Type B pancreatic cell (in vitro differentiated cells): ENCODE measurements at regions not wholly inside any gene's neighbourhood (a gene's known extent, or its start where the extent isn't known, plus 50 kb on each side); places are given as distances from the start of the nearest gene placed in this dataset.

Experiments
- DNase-seq: peaks from one replicate; pipeline ENCODE4 v3.0.0; 2021; ENCODE audit warnings: mixed read lengths; ENCODE audit not compliant: unreplicated experiment; ENCODE audit errors: extremely low spot score
- H3K27ac Mint-ChIP-seq: 2 replicates; pipeline ENCODE4 v1.8.0; 2021; ENCODE audit warnings: mild to moderate bottlenecking, mixed read lengths
- H3K27me3 Mint-ChIP-seq: 2 replicates; pipeline ENCODE4 v1.8.0; 2021; ENCODE audit warnings: mixed read lengths
- H3K36me3 Mint-ChIP-seq: 2 replicates; pipeline ENCODE4 v1.8.0; 2021; ENCODE audit warnings: mixed read lengths
- H3K4me1 Mint-ChIP-seq: one replicate; pipeline ENCODE4 v1.8.0; 2021; ENCODE audit warnings: mixed read lengths; ENCODE audit not compliant: unreplicated experiment
- H3K4me3 Mint-ChIP-seq: 2 replicates; pipeline ENCODE4 v1.8.0; 2021; ENCODE audit warnings: mild to moderate bottlenecking, mixed read lengths
- H3K9me3 Mint-ChIP-seq: 2 replicates; pipeline ENCODE4 v1.8.0; 2021; ENCODE audit warnings: mixed read lengths
- TF ChIP-seq, protein P1 (sequence below): fragments of 200-600 bp; sonication (generic); conservative IDR thresholded peaks from 2 replicates; pipeline ENCODE4 v1.5.0; 2021; ENCODE audit warnings: antibody characterized with exemption, mild to moderate bottlenecking

DNA sequence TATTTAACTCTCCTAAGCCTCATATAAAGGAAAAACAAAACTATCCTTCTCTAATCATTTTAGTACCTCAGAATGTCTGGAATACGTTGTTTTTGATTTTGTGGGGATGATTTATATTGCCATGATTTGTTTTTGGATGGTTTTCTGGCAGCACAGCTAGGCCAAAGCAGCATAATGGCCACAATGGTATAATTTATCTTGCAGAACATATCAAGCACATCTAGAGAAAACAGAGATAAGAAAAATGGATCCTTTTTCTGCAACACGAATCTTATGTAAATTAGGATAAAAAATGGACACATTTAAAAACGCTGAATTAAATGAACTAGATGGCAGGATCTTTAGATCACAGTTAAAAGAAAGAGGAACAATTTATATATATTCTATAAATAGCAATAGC, 269.9 kb upstream of the FAT4 start:
- TF ChIP-seq, protein P1, sequence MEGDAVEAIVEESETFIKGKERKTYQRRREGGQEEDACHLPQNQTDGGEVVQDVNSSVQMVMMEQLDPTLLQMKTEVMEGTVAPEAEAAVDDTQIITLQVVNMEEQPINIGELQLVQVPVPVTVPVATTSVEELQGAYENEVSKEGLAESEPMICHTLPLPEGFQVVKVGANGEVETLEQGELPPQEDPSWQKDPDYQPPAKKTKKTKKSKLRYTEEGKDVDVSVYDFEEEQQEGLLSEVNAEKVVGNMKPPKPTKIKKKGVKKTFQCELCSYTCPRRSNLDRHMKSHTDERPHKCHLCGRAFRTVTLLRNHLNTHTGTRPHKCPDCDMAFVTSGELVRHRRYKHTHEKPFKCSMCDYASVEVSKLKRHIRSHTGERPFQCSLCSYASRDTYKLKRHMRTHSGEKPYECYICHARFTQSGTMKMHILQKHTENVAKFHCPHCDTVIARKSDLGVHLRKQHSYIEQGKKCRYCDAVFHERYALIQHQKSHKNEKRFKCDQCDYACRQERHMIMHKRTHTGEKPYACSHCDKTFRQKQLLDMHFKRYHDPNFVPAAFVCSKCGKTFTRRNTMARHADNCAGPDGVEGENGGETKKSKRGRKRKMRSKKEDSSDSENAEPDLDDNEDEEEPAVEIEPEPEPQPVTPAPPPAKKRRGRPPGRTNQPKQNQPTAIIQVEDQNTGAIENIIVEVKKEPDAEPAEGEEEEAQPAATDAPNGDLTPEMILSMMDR, result no peak
- peak overlapping the region; percentile 35 for H3K4me3 Mint-ChIP-seq
- no peaks in the 10 kb centered on the region for H3K36me3 Mint-ChIP-seq
- DNase-seq, result no peak
- H3K4me1 Mint-ChIP-seq, result peaks cover 16% of the 10 kb centered on the region
- H3K9me3 Mint-ChIP-seq, result peaks cover 14% of the 10 kb centered on the region
- no peak overlapping the region for H3K27ac Mint-ChIP-seq
- no peaks in the 10 kb centered on the region for H3K27me3 Mint-ChIP-seq

DNA sequence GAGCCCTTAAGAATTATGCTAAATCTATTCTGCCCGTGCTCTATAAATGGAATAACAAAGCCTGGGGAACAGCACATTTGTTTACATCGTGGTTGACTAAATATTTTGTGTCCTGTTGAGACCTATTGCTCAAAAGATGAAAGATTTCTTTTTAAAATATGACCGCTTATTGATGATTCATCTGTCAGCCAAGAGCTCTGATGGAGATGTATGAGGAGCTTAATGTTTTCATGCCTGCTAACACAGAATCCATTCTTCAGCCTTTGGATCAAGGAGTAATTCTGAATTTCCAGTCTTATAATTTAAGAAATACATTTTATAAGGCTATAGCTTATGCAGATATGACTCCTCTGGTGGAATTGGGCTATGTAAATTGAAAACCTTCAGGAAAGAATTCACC, 271.3 kb upstream of the FAT4 start:
- Mint-ChIP-seq H3K27ac (no peak overlapping the region), H3K27me3 (no peaks in the 10 kb centered on the region), H3K4me3 (no peak overlapping the region), H3K36me3 (no peaks in the 10 kb centered on the region), H3K4me1 (peaks cover 16% of the 10 kb centered on the region), H3K9me3 (peaks cover 9% of the 10 kb centered on the region)
- no peak for DNase-seq
- TF ChIP-seq, protein P1, result no peak

DNA sequence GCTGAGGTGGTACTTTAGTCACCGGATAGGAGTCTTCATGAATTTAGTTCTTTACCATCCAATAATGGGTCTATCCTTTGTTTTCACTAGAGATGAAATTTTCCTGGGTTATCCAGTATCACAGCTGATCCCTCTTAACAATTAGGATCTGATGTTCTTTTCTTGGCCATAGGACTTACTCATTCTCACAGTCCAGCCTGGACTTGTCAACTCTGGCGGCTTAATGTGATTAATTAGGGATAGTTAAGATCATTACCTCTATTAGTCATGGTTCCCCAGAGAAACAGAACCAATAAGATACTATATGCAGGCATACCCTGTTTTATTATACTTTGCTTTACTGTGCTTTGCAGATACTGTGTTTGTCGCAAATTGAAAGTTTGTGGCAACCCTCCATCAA, 272.7 kb upstream of the FAT4 start:
- H3K4me1 Mint-ChIP-seq, result peaks cover 16% of the 10 kb centered on the region
- DNase-seq, result no peak
- no peak overlapping the region for H3K27ac Mint-ChIP-seq
- H3K4me3 Mint-ChIP-seq, result no peak overlapping the region
- no peaks in the 10 kb centered on the region for H3K27me3 Mint-ChIP-seq
- TF ChIP-seq, protein P1, result no peak
- peaks cover 9% of the 10 kb centered on the region for H3K9me3 Mint-ChIP-seq
- H3K36me3 Mint-ChIP-seq, result no peaks in the 10 kb centered on the region

DNA sequence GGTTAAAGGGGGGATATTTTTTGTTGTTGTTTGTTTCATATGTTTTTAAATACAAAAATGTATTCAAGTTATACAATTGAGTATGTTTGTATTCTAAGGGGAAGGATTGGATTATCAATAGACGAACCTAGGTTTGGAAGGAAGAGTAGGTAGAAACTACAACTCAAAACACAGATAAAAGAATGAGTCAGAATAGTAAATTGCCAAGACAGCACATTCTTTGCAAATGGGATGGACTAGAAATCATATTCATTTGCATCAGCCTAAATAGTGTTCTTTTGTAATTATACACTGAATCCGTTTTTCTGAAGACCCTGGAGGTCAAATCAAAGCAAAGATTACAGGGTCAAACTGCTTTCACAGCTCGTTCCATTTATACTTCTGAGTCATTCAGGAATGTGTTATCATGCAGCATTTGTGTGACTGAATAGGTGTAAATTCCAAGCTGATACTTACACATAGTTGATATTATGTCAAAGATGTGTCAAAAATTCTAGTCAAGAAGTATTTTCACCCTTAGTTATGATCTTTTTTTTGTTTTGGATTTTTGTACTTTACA, 273.3 kb upstream of the FAT4 start:
- TF ChIP-seq, protein P1, result no peak
- H3K4me1 Mint-ChIP-seq, result peaks cover 16% of the 10 kb centered on the region
- H3K27me3 Mint-ChIP-seq, result no peaks in the 10 kb centered on the region
- no peak for DNase-seq
- H3K9me3 Mint-ChIP-seq, result peaks cover 4% of the 10 kb centered on the region
- no peak overlapping the region for H3K4me3 Mint-ChIP-seq
- no peaks in the 10 kb centered on the region for H3K36me3 Mint-ChIP-seq
- no peak overlapping the region for H3K27ac Mint-ChIP-seq

DNA sequence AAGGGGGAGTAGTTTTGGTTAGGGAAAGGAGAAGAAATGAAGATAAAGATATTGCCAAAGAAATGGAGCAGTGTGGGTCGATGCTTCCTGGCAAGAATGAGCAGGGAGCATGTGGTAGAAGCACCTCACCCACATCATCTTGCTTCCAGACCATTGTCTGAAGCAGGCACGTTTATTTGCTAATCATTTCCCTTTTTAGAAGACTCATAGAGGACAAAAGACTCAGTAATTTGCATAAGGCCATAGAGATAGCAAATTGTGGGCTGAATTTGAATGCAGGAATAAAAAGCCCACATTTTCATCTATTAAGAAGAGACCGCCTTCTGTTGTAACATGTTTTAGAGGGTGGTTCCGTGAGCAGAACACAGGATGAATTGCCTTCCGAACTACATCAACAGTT, 275.2 kb upstream of the FAT4 start:
- no peak for DNase-seq
- H3K4me1 Mint-ChIP-seq, result peaks cover 11% of the 10 kb centered on the region
- H3K36me3 Mint-ChIP-seq, result no peaks in the 10 kb centered on the region
- TF ChIP-seq, protein P1, result no peak
- peaks cover 4% of the 10 kb centered on the region for H3K9me3 Mint-ChIP-seq
- H3K27me3 Mint-ChIP-seq, result no peaks in the 10 kb centered on the region
- no peak overlapping the region for H3K27ac Mint-ChIP-seq
- H3K4me3 Mint-ChIP-seq, result no peak overlapping the region
